Vagina (tissue), 2 donors: ENCODE measurements at regions not wholly inside any gene's neighbourhood (a gene's known extent, or its start where the extent isn't known, plus 50 kb on each side); places are given as distances from the start of the nearest gene placed in this dataset.
"Not testable (repeated sequence)": the region's sequence is repeated elsewhere in the genome, so short reads cannot be mapped to it uniquely, and the experiment has no call there.

Experiments
- DNase-seq, 2 donors: peaks; one replicate each; pipeline ENCODE4 v3.0.0-alpha.2; 2017; ENCODE audit errors: extremely low spot score in 2 of 2
- H3K27ac ChIP-seq: fragments of 200-600 bp; sonication (generic); one replicate; pipeline ENCODE4 v1.5.1; 2019
- H3K27me3 ChIP-seq: fragments of 200-600 bp; sonication (generic); one replicate; pipeline ENCODE4 v1.5.1; 2019
- H3K36me3 ChIP-seq, 2 donors: fragments of 200-600 bp; sonication (generic); one replicate each; pipeline ENCODE4 v1.5.1; 2017 to 2019
- H3K4me1 ChIP-seq: fragments of 200-600 bp; sonication (generic); one replicate; pipeline ENCODE4 v1.5.1; 2019
- H3K4me3 ChIP-seq, 2 donors: fragments of 200-600 bp; sonication (generic); 1 replicate in 1 of 2; 2 replicates in 1 of 2; pipeline ENCODE4 v1.5.1; 2016 to 2019
- H3K9me3 ChIP-seq: fragments of 200-600 bp; sonication (generic); one replicate; pipeline ENCODE4 v1.5.1; 2019
- CTCF ChIP-seq, 3 experiments: fragments of 450-650 bp in 2 of 3; fragments of 200-600 bp in 1 of 3; sonication (generic) in 1 of 3; IDR thresholded peaks; one replicate each; pipeline ENCODE4 v1.5.1; 2017 to 2019; ENCODE audit warnings: antibody characterized with exemption in 3 of 3, mild to moderate bottlenecking in 2 of 3, moderate library complexity in 2 of 3
- POLR2A ChIP-seq, 2 donors: fragments of 450-650 bp; IDR thresholded peaks; one replicate each; pipeline ENCODE4 v1.6.1; 2017; ENCODE audit warnings: antibody characterized with exemption in 2 of 2, mild to moderate bottlenecking in 2 of 2, moderate library complexity in 2 of 2
- POLR2AphosphoS5 ChIP-seq, 2 donors: sonication (generic); formaldehyde crosslinking; IDR thresholded peaks; one replicate each; pipeline ENCODE4 v1.9.0; 2017; ENCODE audit warnings: antibody characterized with exemption in 2 of 2, mild to moderate bottlenecking in 2 of 2, low read depth in 1 of 2; ENCODE audit not compliant: insufficient read depth in 1 of 2
- intact Hi-C: fragments of 100-400 bp; cut with DNase I; formaldehyde crosslinking; loops from one replicate; pipeline ENCODE4 v1.15.1; 2023

- Histone ChIP-seq H3K9me3 (no peaks in the 10 kb centered on the region), H3K27ac (no peak overlapping the region), H3K4me1 (no peaks in the 10 kb centered on the region), H3K4me3 (no peak overlapping the region), H3K36me3 (no peaks in the 10 kb centered on the region), H3K27me3 (no peaks in the 10 kb centered on the region)
- DNase-seq, result no peak
- TF ChIP-seq POLR2A (IDR thresholded peaks at IDR 0.05), result no peak
- TF ChIP-seq POLR2AphosphoS5 (IDR thresholded peaks at IDR 0.05; ENCODE audit: insufficient read depth in 1 of 2, low read depth in 1 of 2), result no peak
- TF ChIP-seq CTCF (IDR thresholded peaks at IDR 0.05), result no peak
- intact Hi-C loops, result no loop called here
These were observed 771.2 kb upstream of the CDH10 start for GRCh38 chr5:25415970-25416369.

- TF ChIP-seq CTCF (IDR thresholded peaks at IDR 0.05), result no peak
- TF ChIP-seq POLR2A (IDR thresholded peaks at IDR 0.05), result no peak
- no peak for TF ChIP-seq POLR2AphosphoS5 (IDR thresholded peaks at IDR 0.05; ENCODE audit: insufficient read depth in 1 of 2, low read depth in 1 of 2)
- DNase-seq, result no peak
- H3K27ac ChIP-seq, result no peak overlapping the region
- no peaks in the 10 kb centered on the region for H3K9me3 ChIP-seq
- intact Hi-C loops, result no loop called here
- H3K4me3 ChIP-seq, result no peak overlapping the region
- no peaks in the 10 kb centered on the region for H3K27me3 ChIP-seq
- H3K36me3 ChIP-seq, result no peaks in the 10 kb centered on the region
- no peaks in the 10 kb centered on the region for H3K4me1 ChIP-seq
These were observed 770.0 kb upstream of the CDH10 start for GRCh38 chr5:25414742-25415141.

GRCh38 chr5:25412116-25412661 lies 767.4 kb upstream of the CDH10 start:
- H3K27me3 ChIP-seq, result no peaks in the 10 kb centered on the region
- TF ChIP-seq POLR2AphosphoS5 (IDR thresholded peaks at IDR 0.05; ENCODE audit: insufficient read depth in 1 of 2, low read depth in 1 of 2) (no peak), CTCF (IDR thresholded peaks at IDR 0.05) (no peak), POLR2A (IDR thresholded peaks at IDR 0.05) (no peak)

DNA sequence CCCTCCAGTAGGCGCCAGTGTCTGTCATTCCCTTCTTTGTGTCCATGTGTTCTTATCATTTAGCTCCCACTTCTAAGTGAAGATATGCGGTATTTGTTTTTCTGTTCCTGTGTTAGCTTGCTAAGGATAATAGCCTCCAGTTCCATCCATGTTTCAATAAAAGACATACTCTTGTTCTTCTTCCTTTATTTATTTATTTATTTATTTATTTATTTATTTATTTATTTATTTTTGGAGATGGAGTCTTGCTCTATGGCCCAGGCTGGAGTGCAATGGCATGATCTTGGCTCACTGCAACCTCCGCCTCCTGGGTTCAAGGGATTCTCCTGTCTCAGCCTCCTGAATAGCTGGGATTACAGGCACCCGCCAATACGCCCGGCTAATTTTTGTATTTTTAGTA lies 762.6 kb upstream of the CDH10 start:
- H3K4me3 ChIP-seq, H3K27ac ChIP-seq, H3K27me3 ChIP-seq, H3K9me3 ChIP-seq, DNase-seq, H3K4me1 ChIP-seq, intact Hi-C loops, H3K36me3 ChIP-seq: not testable (repeated sequence)

More at GRCh38 chr5:25412116-25412661, 767.4 kb upstream of the CDH10 start:
- Histone ChIP-seq H3K27ac (no peak overlapping the region), H3K4me3 (no peak overlapping the region), H3K36me3 (no peaks in the 10 kb centered on the region), H3K4me1 (no peaks in the 10 kb centered on the region), H3K9me3 (no peaks in the 10 kb centered on the region)
- intact Hi-C loops, result no loop called here
- DNase-seq, result no peak

GRCh38 chr5:25405850-25406249 lies 761.1 kb upstream of the CDH10 start:
- Histone ChIP-seq H3K36me3 (no peaks in the 10 kb centered on the region), H3K4me3 (no peak overlapping the region), H3K9me3 (no peaks in the 10 kb centered on the region), H3K4me1 (no peaks in the 10 kb centered on the region), H3K27me3 (no peaks in the 10 kb centered on the region), H3K27ac (no peak overlapping the region)
- TF ChIP-seq POLR2AphosphoS5 (IDR thresholded peaks at IDR 0.05; ENCODE audit: insufficient read depth in 1 of 2, low read depth in 1 of 2) (no peak), CTCF (IDR thresholded peaks at IDR 0.05) (no peak), POLR2A (IDR thresholded peaks at IDR 0.05) (no peak)
- no peak for DNase-seq
- intact Hi-C loops, result no loop called here
